Neural crest cell (in vitro differentiated cells): ENCODE measurements at regions not wholly inside any gene's neighbourhood (a gene's known extent, or its start where the extent isn't known, plus 50 kb on each side); places are given as distances from the start of the nearest gene placed in this dataset.

Source experiments
- DNase-seq: peaks from one replicate; pipeline ENCODE4 v3.0.0; 2021; ENCODE audit warnings: low read depth, mixed read lengths, low spot score
- H3K27ac Mint-ChIP-seq: one replicate; pipeline ENCODE4 v1.8.0; 2021; ENCODE audit warnings: mild to moderate bottlenecking, mixed read lengths; ENCODE audit not compliant: unreplicated experiment
- H3K27me3 Mint-ChIP-seq: 2 replicates; pipeline ENCODE4 v1.8.0; 2021; ENCODE audit warnings: low read depth, mild to moderate bottlenecking, mixed read lengths
- H3K36me3 Mint-ChIP-seq: 2 replicates; pipeline ENCODE4 v1.8.0; 2021; ENCODE audit warnings: low read depth, mild to moderate bottlenecking, mixed read lengths
- H3K4me1 Mint-ChIP-seq: 2 replicates; pipeline ENCODE4 v1.8.0; 2021; ENCODE audit warnings: mixed read lengths
- H3K4me3 Mint-ChIP-seq: one replicate; pipeline ENCODE4 v1.8.0; 2021; ENCODE audit warnings: mild to moderate bottlenecking, mixed read lengths
- H3K9me3 Mint-ChIP-seq: 2 replicates; pipeline ENCODE4 v1.8.0; 2021; ENCODE audit warnings: mixed read lengths
- TF ChIP-seq, protein P1 (sequence below): fragments of 200-600 bp; sonication (generic); conservative IDR thresholded peaks from 2 replicates; pipeline ENCODE4 v1.5.0; 2021; ENCODE audit warnings: antibody characterized with exemption, mild to moderate bottlenecking

GRCh38 chr10:44190541-44190940 is 194.4 kb downstream of the CXCL12 start:
- Mint-ChIP-seq H3K36me3 (no peaks in the 10 kb centered on the region), H3K27ac (no peak overlapping the region), H3K9me3 (no peaks in the 10 kb centered on the region), H3K4me3 (no peak overlapping the region), H3K4me1 (peaks cover 7% of the 10 kb centered on the region), H3K27me3 (no peaks in the 10 kb centered on the region)
- TF ChIP-seq, protein P1, sequence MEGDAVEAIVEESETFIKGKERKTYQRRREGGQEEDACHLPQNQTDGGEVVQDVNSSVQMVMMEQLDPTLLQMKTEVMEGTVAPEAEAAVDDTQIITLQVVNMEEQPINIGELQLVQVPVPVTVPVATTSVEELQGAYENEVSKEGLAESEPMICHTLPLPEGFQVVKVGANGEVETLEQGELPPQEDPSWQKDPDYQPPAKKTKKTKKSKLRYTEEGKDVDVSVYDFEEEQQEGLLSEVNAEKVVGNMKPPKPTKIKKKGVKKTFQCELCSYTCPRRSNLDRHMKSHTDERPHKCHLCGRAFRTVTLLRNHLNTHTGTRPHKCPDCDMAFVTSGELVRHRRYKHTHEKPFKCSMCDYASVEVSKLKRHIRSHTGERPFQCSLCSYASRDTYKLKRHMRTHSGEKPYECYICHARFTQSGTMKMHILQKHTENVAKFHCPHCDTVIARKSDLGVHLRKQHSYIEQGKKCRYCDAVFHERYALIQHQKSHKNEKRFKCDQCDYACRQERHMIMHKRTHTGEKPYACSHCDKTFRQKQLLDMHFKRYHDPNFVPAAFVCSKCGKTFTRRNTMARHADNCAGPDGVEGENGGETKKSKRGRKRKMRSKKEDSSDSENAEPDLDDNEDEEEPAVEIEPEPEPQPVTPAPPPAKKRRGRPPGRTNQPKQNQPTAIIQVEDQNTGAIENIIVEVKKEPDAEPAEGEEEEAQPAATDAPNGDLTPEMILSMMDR: no peak
- DNase-seq: no peak

- H3K27ac Mint-ChIP-seq: no peak overlapping the region
- no peaks in the 10 kb centered on the region for H3K27me3 Mint-ChIP-seq
- no peak for DNase-seq
- no peaks in the 10 kb centered on the region for H3K4me1 Mint-ChIP-seq
- H3K9me3 Mint-ChIP-seq: no peaks in the 10 kb centered on the region
- no peaks in the 10 kb centered on the region for H3K36me3 Mint-ChIP-seq
- H3K4me3 Mint-ChIP-seq: no peak overlapping the region
- TF ChIP-seq, protein P1: no peak
Observed at GRCh38 chr10:44186821-44187220, 198.1 kb downstream of the CXCL12 start.

DNA sequence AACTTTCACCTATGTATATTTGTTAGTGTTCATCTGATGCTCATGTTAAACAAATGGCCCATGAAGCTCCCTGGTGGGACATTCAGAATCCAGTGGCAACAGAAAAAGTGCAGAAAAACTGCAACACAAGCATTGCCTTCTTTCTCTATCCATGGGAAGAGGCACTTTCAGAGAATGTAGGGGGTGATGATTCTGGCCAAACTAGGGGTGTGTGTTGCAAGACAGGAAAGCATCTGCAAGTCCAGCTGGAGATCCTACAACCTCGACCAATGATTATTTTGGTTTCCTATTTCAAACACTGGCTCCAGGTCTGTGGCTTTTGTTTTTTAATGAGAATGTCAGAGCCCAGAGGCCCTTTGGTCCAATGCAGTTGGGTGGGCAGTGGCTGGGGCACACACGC is 198.7 kb downstream of the CXCL12 start:
- Mint-ChIP-seq H3K4me1 (no peaks in the 10 kb centered on the region), H3K27me3 (no peaks in the 10 kb centered on the region), H3K9me3 (no peaks in the 10 kb centered on the region), H3K4me3 (no peak overlapping the region), H3K36me3 (no peaks in the 10 kb centered on the region), H3K27ac (no peak overlapping the region)
- TF ChIP-seq, protein P1: no peak
- no peak for DNase-seq

GRCh38 chr10:44185315-44185666 is 199.6 kb downstream of the CXCL12 start:
- Mint-ChIP-seq H3K4me1 (peaks cover 6% of the 10 kb centered on the region), H3K27ac (no peak overlapping the region), H3K9me3 (no peaks in the 10 kb centered on the region), H3K36me3 (no peaks in the 10 kb centered on the region), H3K27me3 (no peaks in the 10 kb centered on the region), H3K4me3 (no peak overlapping the region)
- DNase-seq: no peak
- TF ChIP-seq, protein P1: no peak

GRCh38 chr10:44184633-44185314 is 200.1 kb downstream of the CXCL12 start:
- Mint-ChIP-seq H3K4me1 (peaks cover 10% of the 10 kb centered on the region), H3K27ac (no peak overlapping the region), H3K9me3 (no peaks in the 10 kb centered on the region), H3K36me3 (no peaks in the 10 kb centered on the region), H3K27me3 (no peaks in the 10 kb centered on the region), H3K4me3 (no peak overlapping the region)
- DNase-seq: no peak
- TF ChIP-seq, protein P1: no peak
